ENCODE measurements at regions not wholly inside any gene's neighbourhood (a gene's known extent, or its start where the extent isn't known, plus 50 kb on each side); places are given as distances from the start of the nearest gene placed in this dataset.
A peak's percentile ranks its signal among the peaks of the same experiment; 100 is the strongest.

DNA sequence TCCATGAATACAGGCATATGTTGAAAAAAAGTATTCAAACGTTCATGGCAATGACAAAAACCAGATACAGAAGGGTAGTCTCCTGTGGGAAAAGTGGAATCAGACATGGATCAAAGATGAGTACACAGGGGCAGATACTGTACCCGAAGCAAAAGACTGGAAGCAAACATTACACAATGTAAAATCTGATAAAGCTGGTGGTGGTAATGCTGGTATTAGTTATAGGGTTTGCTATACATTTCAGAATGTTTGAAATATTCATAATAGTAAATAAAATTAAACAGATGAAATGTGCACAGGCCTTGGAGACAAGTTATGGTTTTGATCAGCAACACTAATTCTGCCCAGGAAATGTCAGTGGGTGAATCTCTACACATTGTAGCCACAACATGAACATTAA lies 607.6 kb downstream of the SOX6 start:
- DNase-seq: no peak

DNA sequence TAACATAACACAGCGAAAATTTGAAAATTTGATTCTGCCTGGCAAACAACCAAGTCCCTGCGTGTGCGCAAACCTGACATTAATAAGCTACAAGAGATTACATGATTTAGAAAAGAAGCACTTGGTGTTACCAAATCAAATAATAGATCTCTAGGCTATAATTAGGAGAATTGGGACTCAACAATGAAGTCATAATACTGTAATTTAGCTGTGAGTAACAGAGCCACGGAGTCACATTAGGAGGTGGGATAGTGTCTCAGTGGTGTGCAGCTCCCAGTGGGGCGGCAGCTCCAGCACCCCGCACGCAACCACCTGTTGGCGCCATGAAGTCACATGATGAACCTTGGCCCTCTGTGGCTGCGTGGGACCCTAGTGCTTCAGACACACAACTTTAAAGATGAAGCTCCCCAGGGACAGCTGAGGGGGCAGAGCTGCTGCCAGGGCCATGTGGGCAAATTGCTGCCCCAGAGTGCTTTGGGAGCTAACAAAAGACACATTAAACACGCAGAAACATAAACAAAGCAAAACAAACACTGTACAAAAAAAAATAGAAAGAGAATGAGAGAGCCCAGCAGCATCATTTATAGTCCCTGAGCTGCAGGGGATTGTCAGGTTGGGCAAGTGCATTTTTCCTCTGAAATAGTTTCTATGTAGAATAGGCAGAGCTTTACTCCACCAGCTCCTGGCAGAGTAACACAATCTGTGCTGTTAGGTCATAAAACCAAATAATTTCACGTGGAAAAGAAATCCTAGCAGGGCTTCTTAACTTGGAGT lies 605.6 kb downstream of the SOX6 start:
- no peak for DNase-seq

DNA sequence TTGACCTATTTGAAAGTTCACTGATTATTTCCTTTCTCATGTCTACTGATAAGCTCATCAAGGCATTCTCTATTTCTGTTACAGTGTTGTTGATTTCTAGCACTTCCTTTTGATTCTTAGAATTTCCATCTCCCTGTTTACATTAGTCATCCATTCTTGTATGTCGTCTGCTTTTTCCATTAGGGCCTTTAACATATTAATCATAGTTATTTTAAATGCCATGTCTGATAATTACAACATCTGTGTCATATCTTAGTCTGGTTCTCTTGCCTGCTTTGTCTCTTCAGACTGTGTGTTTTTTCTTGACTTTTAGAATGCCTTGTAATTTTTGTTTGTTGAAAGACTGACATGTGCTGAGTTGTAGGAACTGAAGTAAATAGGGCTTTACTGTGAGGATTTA lies 602.1 kb downstream of the SOX6 start:
- DNase-seq: no peak

- DNase-seq: peak; percentile 6
These were observed 599.2 kb downstream of the SOX6 start for GRCh38 chr11:15757048-15757698.

DNA sequence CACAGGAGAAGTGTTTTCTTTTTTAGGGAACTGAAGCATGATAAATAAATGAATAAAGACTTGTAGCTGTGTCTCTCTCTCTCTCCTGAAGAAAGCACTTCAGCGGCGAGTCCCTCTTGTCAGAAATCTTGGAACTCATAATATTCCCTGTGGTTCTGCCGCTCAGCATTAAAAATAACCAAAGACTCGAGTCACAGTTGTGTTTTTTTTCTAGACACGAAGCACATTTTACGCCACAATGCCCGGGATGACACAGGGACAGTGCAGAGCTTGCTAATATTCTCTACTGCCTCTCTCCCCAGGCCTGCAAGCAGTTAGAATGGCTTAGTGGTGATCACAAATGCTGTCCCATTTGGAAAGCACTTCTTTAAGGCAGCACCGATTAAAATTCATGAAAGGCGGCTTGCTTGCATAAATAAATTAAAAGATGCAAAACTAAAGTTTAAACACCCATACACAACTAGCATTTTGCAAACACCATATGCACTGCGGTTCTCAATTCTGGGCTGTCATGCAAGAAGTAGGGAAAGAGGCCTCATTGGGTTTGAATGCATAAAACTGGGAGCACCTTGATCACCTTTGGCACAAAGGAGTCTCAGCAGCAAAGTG lies 597.4 kb downstream of the SOX6 start:
- no peak for DNase-seq

DNA sequence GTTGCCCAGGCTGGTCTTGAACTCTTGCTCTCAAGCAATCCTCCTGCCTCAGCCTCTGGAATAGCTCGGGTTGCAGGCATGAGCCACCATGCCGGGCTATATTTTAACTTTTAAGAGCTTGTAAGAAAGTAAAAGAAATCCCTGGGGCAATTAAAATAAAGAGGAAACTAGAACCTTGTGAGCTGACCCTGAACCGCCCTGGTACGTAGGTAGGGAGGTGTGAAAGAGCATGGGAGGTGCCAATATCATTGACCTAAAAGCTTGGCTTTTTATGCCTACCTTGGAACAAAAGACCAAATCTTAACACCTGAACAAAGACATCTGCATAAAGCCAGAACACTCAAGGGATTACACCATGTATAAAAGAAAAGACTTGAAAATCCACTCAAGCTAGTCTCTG lies 595.1 kb downstream of the SOX6 start:
- DNase-seq: no peak

- DNase-seq: no peak
These were observed 592.0 kb downstream of the SOX6 start for GRCh38 chr11:15764326-15764725.

GRCh38 chr11:15764948-15765347 lies 591.4 kb downstream of the SOX6 start:
- no peak for DNase-seq

- DNase-seq: no peak
These were observed 590.8 kb downstream of the SOX6 start for GRCh38 chr11:15765530-15765929.

DNA sequence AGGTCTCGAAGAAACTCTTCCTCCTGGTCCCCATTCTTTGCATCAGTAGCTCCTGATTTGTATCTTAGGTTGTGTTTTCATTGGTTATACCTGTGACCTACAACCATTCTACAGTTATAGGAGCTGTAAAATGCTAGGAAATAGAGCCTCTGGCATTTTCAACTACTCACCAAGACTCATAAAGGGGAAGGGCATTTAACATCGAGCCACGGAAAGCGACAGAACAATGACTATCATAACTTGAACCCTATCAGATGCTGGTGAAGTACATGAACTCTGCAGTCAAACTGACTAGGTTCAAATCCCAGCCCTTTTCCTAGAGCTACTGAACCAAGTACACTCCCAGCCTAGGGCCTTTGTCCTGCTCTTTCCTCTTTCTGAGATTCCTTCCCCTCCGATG lies 588.0 kb downstream of the SOX6 start:
- DNase-seq: no peak

- DNase-seq: no peak
These were observed 587.1 kb downstream of the SOX6 start for GRCh38 chr11:15769203-15769602.

DNA sequence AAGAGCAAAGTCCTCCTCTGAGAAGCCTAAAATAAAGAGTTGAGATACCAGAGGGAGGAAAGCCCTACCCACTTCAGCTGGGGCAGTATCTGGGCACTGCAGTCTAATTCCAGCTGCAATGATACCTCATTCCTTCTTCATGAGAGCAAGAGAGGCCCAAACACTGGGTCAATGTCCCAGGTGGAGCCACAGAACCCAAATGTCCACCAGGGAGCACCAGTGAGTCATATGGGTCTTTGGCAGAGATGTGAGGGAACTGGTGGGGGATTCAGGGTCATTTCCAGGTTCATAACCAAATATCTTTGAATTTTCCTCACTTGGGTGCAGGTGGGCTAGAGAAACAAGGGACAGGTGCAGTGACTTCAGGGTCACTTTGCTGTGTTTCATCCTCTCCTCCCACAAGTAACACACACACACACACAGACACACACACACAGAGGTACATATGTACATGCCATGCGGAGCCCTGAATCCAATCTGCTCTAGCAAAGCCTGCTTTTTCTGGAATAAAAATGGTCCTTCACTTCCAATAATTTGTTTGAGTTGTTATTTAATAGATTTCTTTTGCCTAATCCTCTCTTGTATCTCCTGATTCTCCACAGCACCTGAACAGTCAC lies 585.4 kb downstream of the SOX6 start:
- DNase-seq: no peak

DNA sequence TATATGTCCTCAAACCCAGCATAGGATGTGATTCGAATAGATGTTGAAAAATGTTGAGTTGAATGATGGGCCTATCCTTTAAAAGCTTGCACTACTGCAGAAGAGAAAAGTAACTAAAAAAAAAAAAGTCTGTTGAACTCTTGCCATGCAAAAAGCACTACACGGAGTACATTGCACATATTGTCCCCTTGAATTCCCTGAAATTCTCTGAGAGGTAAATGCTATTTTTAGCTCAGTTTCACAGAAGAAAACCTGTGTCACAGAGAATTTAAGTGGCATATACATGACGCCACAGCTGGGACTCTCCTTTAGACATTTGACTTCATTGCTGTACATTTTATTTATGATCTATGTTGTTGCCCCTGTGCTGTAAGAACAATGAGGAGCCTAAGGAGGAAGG lies 583.8 kb downstream of the SOX6 start:
- no peak for DNase-seq

- no peak for DNase-seq
These were observed 583.4 kb downstream of the SOX6 start for GRCh38 chr11:15772981-15773380.

DNA sequence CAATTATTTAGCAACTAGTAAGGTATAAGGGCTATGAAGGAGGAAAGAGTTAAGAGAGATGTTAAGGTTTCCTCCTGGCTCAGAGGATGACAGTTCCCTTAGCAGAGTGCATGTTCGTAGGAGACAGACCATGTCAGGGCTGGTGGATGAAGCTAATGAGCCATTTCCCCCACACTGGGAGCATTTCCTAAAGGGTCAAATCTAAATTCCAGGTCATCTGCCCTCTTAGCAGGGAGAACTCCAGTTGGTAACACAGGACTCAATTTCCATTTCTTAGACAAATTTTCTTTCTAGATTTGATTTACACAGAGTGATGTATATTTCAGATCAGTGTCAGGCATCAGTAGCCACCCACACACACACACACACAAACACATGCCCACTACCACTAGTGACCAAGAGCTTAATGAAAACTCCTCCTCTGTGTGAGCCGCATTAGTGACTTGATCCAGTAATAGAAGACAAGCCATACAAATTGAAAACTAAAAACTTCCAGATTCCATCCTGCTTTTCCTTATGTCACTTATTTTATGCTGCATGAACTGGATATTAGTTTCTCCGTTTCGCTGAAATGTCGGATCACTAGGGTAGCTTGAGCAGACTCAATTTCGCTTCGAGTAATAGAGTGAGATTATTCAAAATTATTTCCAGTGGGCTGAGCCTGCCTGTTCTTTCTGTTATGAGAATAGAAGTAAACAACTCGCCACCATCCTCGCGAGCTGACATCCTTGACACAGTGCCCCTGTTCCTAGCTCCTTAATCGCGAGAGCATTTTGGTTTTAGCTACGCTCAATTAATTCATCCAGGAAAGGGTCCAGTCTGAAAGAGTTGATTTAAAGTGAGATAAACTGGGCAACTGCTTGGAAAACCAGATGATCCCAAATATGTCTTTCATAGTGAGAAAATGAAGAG lies 582.6 kb downstream of the SOX6 start:
- no peak for DNase-seq

- DNase-seq: no peak
These were observed 581.9 kb downstream of the SOX6 start for GRCh38 chr11:15774388-15774939.

GRCh38 chr11:15775015-15775541 lies 581.3 kb downstream of the SOX6 start:
- DNase-seq: no peak

DNA sequence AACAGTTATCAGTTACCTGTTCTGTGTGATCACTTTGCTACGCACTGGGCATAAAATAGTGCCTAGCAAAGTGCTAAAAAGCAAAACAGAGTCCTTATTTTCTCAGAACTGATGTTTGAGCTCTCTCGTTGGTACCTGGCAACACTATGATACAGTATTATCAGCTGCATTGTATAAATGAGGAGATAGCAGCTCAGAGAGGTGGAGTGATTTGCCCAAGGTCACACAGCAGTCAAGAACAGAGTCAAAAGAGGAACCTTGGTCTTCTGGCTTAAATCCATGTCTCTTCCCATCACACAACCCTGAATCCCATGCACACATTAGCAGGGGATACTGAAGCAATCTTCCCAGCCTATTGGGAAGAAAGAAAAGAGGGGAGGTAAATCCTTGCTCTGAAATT lies 580.5 kb downstream of the SOX6 start:
- no peak for DNase-seq

- no peak for DNase-seq
These were observed 580.0 kb downstream of the SOX6 start for GRCh38 chr11:15776366-15776765.

DNA sequence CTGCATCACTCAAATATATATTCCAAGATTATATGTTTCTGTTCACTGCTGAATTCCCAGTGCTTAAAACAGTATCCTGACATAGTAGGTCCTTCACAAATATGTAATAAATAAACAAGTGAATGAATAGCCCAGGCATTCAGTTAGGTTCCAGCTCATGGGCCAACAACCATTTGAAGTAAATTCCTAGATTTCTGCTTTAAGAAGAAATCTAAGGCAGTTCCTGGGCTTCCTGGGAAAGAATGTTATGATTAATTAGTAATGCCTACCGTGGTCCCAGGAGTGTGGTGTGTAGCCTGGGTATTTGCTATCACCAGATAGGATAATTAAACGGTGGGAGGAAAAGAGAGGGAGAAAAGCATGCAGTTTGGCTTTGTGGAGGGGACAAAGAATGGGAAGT lies 576.8 kb downstream of the SOX6 start:
- no peak for DNase-seq

GRCh38 chr11:15780382-15780781 lies 576.0 kb downstream of the SOX6 start:
- DNase-seq: no peak

- DNase-seq: no peak
These were observed 575.5 kb downstream of the SOX6 start for GRCh38 chr11:15780837-15781236.
